WI38 (cell line): ENCODE measurements at regions not wholly inside any gene's neighbourhood (a gene's known extent, or its start where the extent isn't known, plus 50 kb on each side); places are given as distances from the start of the nearest gene placed in this dataset.

ENCODE experiments used
- H3K4me3 ChIP-seq: 2 replicates; pipeline ENCODE4 v1.5.1; 2011; ENCODE audit warnings: low read depth, mild to moderate bottlenecking, control low read depth, low read length
- CTCF ChIP-seq: IDR thresholded peaks from 2 replicates; pipeline ENCODE4 v1.5.1; 2012; ENCODE audit warnings: low read depth, mild to moderate bottlenecking, control low read depth, low read length

GRCh38 chr1:229135773-229136172, 135.1 kb upstream of the RAB4A start:
- no peak for TF ChIP-seq CTCF
- H3K4me3 ChIP-seq: no peak overlapping the region

GRCh38 chr1:229136822-229137221, 134.1 kb upstream of the RAB4A start:
- no peak for TF ChIP-seq CTCF
- H3K4me3 ChIP-seq: no peak overlapping the region

- TF ChIP-seq CTCF: no peak
- no peak overlapping the region for H3K4me3 ChIP-seq
Observed at GRCh38 chr1:229137271-229137670, 133.6 kb upstream of the RAB4A start.

GRCh38 chr1:229138058-229138457, 132.9 kb upstream of the RAB4A start:
- H3K4me3 ChIP-seq: no peak overlapping the region
- TF ChIP-seq CTCF: no peak

GRCh38 chr1:229139331-229140118, 131.4 kb upstream of the RAB4A start:
- no peak overlapping the region for H3K4me3 ChIP-seq
- TF ChIP-seq CTCF: no peak

GRCh38 chr1:229140119-229140396, 130.9 kb upstream of the RAB4A start:
- no peak overlapping the region for H3K4me3 ChIP-seq
- TF ChIP-seq CTCF: no peak

GRCh38 chr1:229141271-229141670, 129.6 kb upstream of the RAB4A start:
- no peak overlapping the region for H3K4me3 ChIP-seq
- TF ChIP-seq CTCF: no peak
